ENCODE measurements at regions not wholly inside any gene's neighbourhood (a gene's known extent, or its start where the extent isn't known, plus 50 kb on each side); places are given as distances from the start of the nearest gene placed in this dataset.
"Not testable (repeated sequence)": the region's sequence is repeated elsewhere in the genome, so short reads cannot be mapped to it uniquely, and the experiment has no call there.

GRCh38 chr13:63731896-63732295 lies 2316.2 kb upstream of the PCDH20 start:
- no peak for DNase-seq (ENCODE audit: insufficient read length, low spot score)
- no peak for FAIRE-seq

DNA sequence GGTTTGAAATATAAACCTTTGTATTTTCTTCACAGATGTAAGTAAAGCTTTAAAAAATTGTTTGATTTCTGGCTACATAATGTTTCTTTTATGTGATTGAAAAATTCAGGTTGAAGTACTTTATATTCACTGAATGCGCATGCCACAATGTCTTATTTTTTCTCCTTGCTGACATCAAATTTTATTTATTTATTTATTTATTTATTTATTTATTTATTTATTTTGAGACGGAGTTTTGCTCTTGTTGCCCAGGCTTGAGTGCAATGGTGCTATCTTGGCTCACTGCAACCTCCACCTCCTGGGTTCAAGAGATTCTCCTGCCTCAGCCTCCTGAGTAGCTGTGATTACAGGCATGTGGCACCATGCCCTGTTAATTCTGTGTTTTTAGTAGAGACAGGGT lies 2296.5 kb upstream of the PCDH20 start:
- not testable (repeated sequence) for DNase-seq (ENCODE audit: insufficient read length, low spot score); FAIRE-seq

DNA sequence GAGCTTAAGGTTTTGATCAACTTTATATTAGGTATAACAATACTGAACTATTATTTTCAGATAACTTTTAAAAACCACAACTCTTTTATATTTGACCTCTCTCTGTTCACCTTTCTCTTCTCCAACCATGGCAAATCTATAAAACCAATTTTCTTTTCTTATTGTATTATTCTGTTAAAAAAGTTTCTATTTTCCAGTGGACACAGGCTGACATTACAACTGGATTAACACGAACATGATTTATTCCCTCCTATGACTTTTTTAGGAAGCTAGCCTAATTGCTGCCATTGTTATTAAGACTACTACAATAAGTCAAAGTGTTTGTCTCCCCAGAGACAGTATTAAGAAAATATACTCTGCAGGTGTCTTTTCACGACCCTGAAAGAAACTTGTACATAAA lies 2291.1 kb upstream of the PCDH20 start:
- DNase-seq (ENCODE audit: insufficient read length, low spot score): no peak
- FAIRE-seq: no peak

DNA sequence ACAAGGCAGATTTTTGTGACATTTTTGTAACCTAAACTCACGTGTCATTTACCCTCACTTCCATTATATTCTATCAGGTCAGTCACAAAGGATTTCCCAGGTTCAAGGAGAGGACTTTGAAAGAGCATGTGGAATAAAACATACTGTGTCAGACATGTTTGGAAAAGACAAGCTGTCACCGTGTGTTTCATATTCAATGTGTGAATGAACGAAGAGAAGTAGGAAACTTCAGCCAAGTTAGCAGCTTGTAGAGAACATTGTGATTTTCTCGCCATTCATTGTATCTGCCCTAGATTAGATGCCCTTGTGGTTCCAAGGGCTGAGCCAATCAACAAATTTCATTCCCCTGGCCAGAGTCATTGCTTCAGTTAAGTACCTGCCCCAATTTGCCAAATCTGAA lies 2288.9 kb upstream of the PCDH20 start:
- FAIRE-seq: no peak
- DNase-seq (ENCODE audit: insufficient read length, low spot score): no peak

DNA sequence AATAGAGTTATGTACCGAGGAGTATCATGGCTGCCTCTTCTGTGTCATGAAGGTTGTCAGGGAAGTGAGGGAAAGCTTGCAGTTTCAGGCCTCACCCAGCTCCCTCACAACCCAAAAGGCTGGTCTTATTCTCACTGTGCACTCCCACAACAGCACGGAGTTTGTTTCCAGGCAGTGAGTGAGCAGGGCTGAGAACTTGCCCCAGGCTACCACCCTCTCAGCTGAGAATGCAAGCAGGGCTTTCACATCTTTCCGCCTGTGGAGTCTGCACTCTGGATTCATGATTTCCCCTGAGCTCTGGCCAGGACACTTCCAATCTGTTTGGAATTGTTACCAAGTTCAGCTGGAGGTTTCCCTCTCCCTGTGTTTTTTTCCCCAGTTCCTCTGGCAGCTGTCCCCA lies 2284.7 kb upstream of the PCDH20 start:
- no peak for DNase-seq (ENCODE audit: insufficient read length, low spot score)
- FAIRE-seq: no peak

GRCh38 chr13:63699948-63700347 lies 2284.3 kb upstream of the PCDH20 start:
- FAIRE-seq (no peak), DNase-seq (ENCODE audit: insufficient read length, low spot score) (no peak)

- DNase-seq (ENCODE audit: insufficient read length, low spot score): no peak
- no peak for FAIRE-seq
Measured at GRCh38 chr13:63696055-63696454, 2280.4 kb upstream of the PCDH20 start.

GRCh38 chr13:63693696-63694095 lies 2278.0 kb upstream of the PCDH20 start:
- no peak for FAIRE-seq

GRCh38 chr13:63691474-63691873 lies 2275.8 kb upstream of the PCDH20 start:
- DNase-seq (ENCODE audit: insufficient read length, low spot score): no peak

More at GRCh38 chr13:63693696-63694095, 2278.0 kb upstream of the PCDH20 start:
- no peak for DNase-seq (ENCODE audit: insufficient read length, low spot score)

DNA sequence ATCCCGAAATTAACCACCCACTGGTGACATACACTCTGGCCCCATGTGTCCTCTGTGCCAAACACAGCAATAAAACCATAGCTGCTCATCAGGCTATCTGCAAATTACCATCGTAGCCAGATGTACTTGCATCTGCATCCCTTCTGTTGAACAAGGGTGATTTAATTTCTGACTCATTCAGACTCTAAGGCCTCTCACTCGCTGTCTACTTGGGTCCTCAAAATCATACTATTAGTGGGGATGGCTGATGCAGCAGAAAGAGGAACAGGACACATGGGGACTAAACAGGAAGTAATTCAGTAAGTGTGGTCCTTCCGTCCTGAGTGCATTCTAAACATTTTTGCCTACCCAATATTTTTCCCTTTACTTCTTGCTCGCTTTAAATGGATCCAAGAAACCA lies 2275.0 kb upstream of the PCDH20 start:
- no peak for DNase-seq (ENCODE audit: insufficient read length, low spot score)

More at GRCh38 chr13:63691474-63691873, 2275.8 kb upstream of the PCDH20 start:
- FAIRE-seq: no peak

DNA sequence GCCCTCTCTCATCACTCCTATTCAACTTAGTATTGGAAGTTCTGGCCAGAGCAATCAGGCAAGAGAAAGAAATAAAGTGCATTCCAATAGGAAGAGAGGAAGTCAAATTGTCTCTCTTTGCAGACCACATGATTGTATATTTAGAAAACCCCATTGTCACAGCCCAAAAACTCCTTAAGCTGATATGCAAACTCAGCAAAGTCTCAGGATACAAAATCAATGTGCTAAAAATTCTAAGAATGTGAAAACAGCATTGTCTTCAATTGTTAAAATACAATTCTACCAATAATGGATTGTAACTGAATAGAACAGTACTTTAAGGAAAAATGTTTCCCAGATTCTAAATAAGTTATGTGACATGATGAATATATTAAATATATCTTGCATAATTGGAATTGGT lies 2269.2 kb upstream of the PCDH20 start:
- no peak for FAIRE-seq

More for the DNA sequence above, 2275.0 kb upstream of the PCDH20 start:
- FAIRE-seq: no peak

DNA sequence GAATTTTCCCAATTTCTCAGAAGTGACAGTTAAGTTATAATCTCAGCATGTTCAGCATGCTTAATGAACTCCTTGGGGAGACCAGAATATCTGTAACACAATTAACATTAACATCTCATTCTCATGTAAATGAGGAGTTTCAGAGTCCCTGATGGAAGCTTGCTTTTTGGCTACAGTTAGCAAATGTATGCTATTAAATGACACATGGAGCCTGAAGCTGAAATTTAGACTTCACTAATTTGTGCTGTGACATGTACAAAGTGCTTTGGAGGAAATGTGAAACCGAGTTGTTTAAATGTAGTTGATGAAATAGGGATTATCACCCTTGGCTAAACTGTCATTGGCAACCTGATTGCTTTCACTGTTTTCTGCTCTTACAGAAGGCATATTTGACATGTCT lies 2265.1 kb upstream of the PCDH20 start:
- DNase-seq (ENCODE audit: insufficient read length, low spot score): no peak
- FAIRE-seq: no peak

More for the DNA sequence above, 2269.2 kb upstream of the PCDH20 start:
- DNase-seq (ENCODE audit: insufficient read length, low spot score): no peak

GRCh38 chr13:63671296-63671695 lies 2255.6 kb upstream of the PCDH20 start:
- FAIRE-seq: no peak
- DNase-seq (ENCODE audit: insufficient read length, low spot score): no peak

DNA sequence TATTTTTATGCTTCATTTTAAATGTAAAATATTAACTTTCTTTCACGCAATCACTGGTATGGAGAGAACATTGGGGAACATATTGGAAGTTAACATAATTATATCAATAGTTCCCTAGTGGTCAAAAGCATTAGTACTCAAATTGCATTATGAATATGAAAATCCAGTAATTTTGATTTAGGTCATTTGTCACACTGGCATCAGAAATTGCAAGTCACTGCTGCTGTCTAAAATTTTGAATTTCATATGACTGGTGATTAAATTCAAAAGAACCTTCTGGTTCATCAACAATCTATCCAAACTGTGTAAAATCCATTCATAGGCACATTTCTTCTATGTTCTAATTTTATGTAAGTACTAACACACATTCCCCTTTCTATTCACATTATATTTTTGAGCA lies 2235.7 kb upstream of the PCDH20 start:
- FAIRE-seq (no peak), DNase-seq (ENCODE audit: insufficient read length, low spot score) (no peak)

DNA sequence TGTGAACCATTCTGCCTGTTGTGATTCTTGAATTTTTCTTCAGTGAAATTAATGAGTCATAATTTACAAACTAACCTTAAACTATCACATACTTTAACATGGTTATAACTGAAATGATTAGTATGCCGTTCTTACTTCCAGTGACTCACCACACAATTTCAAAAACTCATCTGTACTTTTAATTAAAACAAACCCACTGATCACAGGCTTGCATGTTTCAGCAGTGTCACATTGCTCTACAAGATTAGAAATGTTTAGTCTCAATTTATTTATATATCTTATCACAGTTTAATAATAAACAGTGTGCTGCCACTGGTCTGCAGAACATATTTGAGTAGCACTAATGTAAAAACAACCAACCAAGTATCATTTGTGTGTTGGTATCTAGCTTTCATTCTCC lies 2227.9 kb upstream of the PCDH20 start:
- FAIRE-seq (no peak), DNase-seq (ENCODE audit: insufficient read length, low spot score) (no peak)

GRCh38 chr13:63636316-63636993 lies 2220.8 kb upstream of the PCDH20 start:
- FAIRE-seq (peak; percentile 70), DNase-seq (ENCODE audit: insufficient read length, low spot score) (no peak)

- no peak for DNase-seq (ENCODE audit: insufficient read length, low spot score)
- no peak for FAIRE-seq
Measured at GRCh38 chr13:63632321-63632720, 2216.7 kb upstream of the PCDH20 start.

DNA sequence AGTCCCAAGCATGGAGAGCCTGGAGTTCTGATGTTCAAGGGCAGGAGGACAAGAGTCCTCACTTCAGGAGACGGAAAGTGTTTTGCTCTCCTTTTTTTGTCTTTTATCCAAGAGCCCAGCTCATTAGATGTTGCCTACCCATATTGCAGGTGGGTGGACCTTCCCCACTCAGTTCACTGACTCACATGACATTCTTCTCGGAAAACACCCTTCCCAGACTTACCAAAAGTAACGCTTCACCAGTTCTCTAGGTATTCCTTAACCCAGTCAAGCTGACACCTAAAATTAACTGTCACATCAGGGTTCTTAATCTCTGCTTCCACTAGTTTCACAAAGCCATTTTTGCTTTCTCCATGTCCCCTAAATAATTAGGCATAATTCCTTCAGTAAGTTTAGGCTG lies 2215.4 kb upstream of the PCDH20 start:
- FAIRE-seq (no peak), DNase-seq (ENCODE audit: insufficient read length, low spot score) (no peak)

DNA sequence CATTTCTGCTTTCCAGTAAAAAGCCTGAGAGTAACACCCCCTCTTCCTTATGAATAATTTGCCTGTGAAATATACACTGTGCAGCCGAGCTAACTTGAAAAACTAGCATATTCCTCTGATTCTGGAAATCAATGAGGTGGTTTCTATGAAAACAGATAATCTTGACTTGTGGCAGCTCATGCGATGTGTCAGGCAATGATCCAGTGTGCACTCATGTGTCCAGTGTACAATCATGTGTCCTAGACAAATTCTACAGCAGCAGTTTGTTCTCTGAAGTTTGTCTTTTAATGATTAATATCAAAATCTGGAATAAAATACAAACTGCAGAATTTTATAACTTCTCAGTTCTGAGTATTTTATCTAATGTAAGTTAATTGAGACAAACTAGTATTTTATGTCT lies 2213.9 kb upstream of the PCDH20 start:
- FAIRE-seq (no peak), DNase-seq (ENCODE audit: insufficient read length, low spot score) (no peak)

DNA sequence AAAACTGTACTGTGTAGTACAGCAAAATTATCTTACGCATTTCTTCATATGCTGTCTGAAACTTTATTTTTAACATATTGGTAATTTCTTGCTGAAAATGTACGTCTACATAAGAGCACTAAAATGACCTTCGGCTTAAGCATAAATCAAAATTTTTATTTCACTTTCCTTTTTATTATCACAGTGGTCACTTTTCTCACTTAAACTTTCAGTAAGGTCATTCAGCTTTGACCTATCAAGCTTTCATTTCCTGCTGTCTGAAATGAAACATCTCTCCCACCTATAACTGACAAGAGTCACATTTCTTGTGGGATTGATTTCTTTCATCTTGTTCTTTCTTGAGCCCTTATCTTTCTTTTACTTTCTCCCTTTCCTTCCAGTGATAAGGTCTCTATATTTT lies 2212.7 kb upstream of the PCDH20 start:
- FAIRE-seq: no peak
- DNase-seq (ENCODE audit: insufficient read length, low spot score): no peak

- no peak for FAIRE-seq
Measured at GRCh38 chr13:63625869-63626268, 2210.2 kb upstream of the PCDH20 start.

DNA sequence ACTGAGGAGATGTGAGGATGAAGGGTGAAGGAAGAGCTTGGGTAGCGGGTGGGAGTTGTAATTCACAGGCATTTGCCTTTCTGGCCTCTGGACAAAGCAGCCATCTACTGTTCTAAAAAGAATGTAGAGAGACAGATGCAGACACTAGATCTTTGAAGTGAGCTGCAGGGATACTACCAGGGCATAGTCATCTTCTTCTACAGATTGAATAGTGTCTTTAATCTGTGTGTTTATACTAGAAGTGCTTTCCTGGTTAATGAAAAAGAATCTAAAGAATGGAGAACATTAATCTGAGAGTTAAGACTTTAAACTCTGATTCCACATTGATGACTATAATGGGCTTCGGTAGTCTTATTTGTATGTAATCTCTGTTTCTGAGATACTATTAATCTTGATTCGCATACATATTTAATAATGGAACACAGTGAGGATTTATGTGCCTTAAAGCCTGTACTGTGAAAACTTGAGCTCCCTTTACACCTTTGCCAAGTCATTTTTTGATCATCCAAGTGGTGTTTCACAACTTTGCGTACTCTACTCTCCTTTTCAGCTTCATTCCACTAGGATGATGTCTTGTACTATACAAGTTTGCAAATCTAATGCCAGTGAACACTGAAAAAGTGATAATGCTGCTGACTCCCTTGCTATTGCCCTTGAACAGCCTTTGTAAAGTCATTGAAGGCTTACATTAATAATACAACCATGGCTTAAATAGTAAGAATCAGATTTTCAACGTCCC lies 2199.4 kb upstream of the PCDH20 start:
- DNase-seq (ENCODE audit: insufficient read length, low spot score) (no peak), FAIRE-seq (no peak)

More at GRCh38 chr13:63625869-63626268, 2210.2 kb upstream of the PCDH20 start:
- no peak for DNase-seq (ENCODE audit: insufficient read length, low spot score)
